HG03571 (cell line): ENCODE measurements at regions not wholly inside any gene's neighbourhood (a gene's known extent, or its start where the extent isn't known, plus 50 kb on each side); places are given as distances from the start of the nearest gene placed in this dataset.
"Not testable (repeated sequence)": the region's sequence is repeated elsewhere in the genome, so short reads cannot be mapped to it uniquely, and the experiment has no call there.

ENCODE experiments used
- ATAC-seq: cut with Tn5 transposase; IDR thresholded peaks from one replicate; pipeline ENCODE4 v1.9.1; 2021; ENCODE audit not compliant: unreplicated experiment

DNA sequence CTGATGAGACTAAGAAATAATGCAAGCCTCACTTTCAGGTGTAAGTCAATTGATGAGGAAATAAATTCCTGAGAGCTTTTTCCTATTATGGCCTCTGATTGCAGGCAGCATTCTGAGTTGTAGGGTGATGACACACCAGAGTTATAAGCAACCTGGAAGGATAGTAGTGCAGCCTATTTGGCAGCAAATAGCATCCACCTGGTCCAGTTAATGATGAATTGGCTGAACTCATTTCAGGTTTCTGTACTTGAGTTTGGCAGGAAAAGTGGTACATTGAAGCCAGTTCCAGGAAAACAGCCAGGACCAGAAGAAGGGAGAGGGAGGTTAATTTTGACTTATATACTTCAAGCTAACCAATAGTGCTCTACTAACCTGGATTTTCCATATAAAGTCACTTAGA is 316.8 kb downstream of the NAF1 start:
- no peak for ATAC-seq

DNA sequence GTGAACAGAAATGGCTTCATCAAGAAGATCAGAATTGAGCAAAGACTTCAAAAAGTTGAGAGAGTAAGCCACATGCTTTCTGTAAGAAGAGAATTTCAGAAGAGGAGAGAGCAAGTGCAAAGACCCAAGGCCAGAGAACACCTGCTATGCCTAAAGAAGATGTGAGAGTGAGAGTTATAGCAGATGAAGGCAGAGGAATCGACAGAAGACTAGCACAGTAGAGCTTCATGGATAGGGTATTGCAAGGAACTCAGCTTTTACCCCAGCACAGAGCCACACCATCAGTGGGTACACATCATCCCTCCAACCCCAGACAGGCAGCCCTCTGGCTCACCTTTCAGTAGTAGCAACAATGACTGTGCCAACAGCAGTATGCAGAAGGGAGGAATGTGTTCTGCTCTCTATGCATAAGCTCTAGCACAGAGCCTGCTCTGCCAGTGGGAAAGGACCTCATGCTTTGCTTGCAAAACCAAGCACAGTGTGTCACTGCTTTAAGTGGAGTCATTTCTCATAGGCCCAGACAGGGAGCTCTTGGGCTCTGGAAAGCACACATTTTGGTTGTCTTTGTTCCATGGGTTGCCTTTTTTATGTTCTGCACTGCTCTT is 318.6 kb downstream of the NAF1 start:
- ATAC-seq = no peak

DNA sequence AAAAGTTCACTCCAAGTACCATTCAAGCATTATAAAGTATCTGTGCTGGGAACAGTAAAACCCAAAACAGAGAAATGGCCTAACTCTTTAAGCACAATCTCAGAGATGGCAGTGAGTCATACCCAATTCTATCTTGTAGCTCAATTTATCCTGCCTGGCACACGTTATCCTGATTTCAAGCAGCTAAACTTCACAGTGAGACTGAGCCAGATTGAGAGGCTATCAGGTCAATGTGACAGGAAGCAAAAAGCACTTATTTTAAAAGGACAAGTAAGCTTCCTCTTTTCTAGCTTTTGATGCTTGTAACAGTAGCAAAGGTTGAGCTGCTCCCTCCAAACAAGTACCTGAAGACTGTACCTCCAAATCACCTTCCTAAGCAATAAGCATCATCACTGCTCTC is 324.9 kb downstream of the NAF1 start:
- peak; percentile 76 for ATAC-seq

DNA sequence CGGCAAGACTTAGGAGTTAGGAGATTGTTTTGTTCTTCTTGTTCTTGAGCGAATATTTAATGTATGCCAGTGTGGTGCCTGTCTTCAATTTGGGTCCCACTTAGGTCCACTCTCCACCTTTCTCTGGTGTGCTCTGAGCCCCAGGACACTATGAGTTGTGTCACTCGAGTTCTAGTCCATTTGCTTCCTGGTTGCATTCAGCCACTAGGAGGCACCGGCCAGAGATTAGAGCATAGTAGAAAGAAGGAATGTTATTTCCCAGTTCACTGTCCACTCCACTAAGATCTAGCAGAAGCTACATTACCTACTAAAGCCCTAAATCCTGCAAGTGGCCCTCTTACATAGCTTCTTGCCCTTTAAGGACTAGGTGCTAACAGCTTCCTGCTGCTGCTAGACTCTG is 326.9 kb downstream of the NAF1 start:
- ATAC-seq = no peak

DNA sequence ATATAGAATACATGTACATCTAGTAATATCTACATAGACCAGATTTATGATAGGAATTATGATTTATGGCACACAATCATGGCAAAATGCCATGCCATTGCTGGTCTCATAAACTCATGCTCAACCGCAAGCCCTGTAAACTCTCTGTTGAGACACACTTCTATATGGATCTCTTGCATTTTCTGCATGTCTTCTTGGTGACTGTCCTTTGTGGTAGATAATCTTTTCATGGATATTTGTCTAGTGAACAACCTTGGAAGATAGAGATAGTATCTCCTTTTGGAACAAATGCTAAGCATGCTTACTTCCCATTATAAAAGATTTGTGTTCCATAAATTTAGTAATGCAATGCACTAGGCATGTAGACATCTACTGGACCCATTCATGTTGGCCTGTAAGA is 328.0 kb downstream of the NAF1 start:
- no peak for ATAC-seq

DNA sequence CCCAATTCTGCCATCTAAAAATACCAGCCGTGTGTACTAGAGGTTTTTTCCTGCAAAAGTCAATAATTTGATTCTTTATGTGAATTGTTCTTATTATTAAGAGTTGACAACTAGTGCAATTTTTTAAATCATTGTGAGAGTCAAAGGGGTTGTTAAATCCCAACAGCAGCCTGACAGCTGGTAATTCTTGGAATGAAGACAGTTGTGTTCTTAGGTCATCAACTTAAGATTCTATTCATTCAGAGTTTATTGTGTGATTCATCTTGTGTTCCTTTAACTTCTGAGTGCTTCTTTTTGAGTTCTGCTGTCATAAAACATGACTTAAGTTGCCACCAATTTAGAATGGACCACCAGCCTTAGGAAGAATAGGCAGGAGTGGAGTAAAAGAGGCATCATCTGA is 329.0 kb downstream of the NAF1 start:
- no peak for ATAC-seq

DNA sequence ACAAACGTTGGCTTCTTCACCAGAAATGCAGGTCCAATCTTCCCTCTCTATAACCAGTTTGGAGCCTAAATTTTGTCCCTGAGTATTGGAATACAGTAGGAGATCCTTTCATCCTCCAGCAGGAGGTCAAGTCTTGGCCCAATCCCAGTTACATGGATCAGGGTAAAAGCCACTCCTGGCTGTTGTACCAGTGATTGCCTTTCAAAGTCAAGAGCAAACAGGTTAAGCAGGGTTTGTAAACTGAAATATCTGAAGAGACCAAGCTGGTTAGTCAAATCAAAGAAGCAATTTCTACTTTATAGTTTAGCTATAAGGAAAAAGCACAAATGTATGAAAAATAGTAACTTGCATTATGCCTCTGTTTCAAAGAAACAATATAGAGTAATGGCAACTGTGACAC is 329.4 kb downstream of the NAF1 start:
- no peak for ATAC-seq

DNA sequence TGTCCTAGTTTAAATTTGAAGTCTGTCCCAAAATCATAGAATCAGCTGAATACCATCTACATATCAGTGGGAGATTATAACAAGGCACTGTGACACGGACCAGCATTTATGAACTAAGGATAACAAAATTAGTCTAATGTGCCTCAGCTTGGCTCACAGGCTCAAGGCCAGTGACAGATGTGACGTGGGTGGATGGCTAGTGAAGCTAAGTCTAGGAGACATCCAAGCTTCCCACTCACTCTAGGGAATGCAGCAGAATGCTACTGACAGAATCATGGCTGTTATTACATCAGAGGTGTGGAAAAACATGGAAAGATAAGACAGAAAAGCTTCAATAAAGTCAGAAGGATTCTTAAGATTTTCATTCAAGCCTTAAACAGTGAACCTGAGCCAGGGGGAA is 329.9 kb downstream of the NAF1 start:
- ATAC-seq = no peak

DNA sequence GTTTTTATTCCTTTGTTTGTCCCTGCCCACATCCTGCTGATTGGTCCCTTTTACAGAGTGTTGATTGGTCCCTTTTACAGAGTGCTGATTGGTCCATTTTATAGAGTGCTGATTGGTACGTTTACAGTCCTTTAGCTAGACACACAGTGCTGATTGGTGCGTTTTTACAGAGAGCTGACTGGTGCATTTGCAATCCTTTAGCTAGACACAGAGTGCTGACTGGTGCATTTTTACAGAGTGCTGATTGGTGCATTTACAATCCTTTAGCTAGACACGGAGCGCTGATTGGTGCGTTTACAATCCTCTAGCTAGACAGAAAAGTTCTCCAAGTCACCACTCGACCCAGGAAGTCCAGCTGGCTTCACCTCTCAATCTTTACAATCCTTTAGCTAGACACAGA is 330.4 kb downstream of the NAF1 start:
- ATAC-seq = not testable (repeated sequence)

DNA sequence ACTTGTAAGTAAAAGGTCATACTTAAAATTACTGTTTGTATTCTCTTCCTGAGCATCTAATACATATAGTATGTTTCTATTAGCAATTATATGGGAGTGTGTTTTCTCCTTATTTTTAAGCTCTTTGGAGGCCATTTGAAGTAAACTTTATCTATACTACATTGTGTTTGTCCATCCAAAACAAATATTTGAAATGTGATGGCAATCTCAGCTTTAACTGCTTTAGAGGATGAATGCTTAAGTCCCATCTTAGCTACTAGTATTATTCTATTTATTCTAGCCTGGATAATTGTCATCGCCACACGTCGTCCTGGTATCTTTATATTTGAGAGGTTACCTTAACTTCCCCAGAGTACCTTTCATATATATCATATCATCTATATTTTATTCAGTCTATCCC is 335.8 kb downstream of the NAF1 start:
- no peak for ATAC-seq

DNA sequence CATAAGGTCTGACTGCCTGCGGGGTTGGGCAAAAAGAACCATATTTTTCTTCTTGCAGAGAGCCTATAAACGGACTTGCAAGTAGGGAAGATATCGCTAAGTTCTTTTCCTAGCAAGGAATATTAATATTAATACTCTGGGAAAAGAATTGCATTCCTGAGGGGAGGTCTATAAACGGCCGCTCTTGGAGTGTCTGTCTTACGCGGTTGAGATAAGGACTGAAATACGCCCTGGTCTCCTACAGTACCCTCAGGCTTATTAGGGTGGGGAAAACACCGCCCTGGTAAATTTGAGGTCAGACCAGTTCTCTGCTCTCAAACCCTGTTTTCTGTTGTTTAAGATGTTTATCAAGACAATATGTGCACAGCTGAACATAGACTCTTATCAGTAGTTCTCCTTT is 349.3 kb downstream of the NAF1 start:
- not testable (repeated sequence) for ATAC-seq

DNA sequence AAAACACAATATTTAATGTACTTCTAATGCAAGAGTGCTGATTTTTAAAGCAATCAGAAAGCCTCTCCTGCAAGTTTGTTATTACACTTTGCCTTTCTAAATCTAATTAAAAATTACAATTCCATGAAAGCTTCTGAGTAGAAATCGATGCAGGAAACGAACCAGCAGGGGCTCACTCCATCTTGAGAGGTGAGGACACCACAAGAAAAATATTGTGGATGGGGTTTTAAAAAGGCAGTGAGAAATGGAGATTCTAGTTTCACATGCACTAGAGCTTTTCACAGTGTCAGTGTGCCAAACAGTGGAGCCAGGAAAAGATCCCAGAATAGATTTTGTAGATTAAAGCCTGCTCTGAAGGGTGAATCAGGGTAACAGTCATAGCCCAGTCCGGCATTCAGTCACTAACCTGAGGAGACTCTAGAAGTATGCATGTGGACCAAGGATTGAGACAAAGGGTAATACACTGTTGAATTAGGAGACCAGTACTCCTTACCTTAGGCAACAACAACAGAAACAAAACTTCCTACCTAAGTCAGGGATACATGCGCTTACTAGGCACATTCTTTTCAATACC is 362.3 kb downstream of the NAF1 start:
- no peak for ATAC-seq

DNA sequence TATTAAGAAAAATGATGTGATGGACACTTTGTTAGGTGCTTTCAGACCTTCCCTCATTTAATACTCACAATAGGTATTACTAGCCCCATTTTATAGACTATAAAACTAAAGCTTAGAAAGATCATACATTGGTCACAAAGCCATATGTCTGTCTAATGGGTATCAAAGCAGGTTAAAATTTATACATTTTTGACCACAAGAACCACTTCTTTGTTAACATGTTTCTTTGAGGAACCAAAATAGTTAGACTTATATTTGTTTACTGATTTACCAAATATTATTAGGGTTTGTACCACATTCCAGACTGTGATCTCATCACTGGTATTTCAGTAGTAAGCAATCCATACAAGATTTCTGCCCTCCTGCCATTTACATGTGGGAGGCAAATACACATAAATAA is 363.3 kb downstream of the NAF1 start:
- ATAC-seq = peak; percentile 96

DNA sequence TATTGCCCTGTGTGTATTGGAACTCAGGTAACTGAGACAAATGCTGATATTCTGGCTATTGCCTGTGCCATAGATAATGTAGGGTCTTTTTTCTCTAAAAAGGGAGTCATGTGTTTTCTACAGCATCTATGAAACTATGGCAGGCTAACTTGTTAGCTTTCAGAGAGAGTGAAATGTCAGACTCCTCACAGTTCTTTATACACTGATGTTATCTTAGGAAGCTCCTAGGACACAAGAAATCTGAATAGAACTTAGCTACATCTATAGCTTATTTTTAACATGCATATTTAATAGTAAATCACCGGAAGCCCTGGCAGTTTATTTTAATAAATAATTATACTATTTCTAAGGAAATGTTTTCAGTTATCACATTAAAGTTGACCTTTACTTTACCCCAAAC is 369.6 kb downstream of the NAF1 start:
- ATAC-seq = no peak

DNA sequence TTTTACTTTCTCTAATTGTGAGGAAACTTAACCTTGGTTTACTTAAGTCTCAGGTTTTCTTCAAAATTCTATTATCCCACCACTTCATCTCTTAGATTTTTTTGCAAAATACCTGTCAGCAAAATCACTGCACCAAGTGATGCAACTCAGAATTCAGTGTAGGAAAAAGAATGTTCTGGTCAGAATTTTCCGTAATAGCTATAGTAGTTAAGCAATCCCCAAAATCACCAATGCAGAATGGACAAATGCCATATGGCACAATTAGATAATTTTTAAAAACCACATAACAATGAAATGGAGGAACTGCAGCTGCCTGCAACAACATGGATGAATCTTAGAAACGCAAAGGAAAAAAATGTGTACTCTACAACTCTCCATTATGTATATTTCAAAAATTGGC is 373.1 kb downstream of the NAF1 start:
- ATAC-seq = no peak

DNA sequence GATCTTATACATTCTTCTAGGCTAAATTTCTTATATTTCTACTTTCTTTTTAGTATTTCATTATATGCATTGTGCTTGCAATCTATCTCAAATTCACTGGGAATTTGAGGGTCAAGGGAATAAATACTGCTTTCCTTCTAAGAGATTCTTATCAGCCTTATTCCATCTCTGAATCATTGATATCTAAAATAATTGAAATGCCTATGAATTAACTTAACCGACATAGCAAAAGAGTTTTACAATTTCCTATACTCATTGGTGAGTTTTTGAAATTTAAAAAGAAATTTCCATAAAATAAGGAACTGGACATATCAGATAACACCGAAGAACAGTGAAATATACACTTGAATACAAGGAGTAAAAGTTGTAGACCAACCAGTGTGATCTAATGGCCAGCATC is 373.7 kb downstream of the NAF1 start:
- no peak for ATAC-seq

DNA sequence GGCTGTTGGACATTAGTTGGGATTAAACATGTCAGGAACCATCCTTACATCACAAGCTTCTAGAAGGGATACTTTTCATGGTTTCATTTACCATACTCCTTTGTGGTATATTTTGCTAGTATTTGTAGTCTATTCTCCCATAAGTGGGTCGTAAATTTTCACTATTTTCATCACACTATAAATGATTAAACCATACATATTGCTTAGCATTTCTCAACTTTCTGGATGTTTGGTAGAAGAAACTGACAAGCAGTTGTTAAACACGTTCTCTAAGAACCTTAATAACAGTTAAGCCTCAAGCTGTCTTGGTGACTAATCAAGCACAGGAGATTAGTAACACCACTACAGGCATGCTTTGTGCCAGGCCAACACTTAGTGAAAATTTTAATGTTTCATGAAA is 375.5 kb downstream of the NAF1 start:
- no peak for ATAC-seq

DNA sequence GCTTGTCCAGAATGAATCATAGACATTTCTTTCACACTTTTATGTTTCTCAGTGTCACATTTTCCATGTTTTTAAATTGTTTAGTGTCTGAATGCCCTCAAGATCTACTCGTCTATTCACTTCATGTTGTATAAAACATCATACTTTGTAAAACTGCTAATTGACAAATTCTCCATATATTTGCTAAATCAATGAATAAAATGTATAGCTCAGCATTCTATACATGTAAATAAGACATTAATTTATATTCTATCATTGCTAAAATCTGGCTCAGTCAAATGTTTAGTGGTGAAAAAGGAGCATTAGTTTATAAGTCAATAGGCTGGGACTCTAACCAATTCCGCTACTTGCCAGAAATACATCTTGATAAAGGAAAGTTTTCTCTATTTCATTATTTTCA is 379.6 kb downstream of the NAF1 start:
- ATAC-seq = no peak

DNA sequence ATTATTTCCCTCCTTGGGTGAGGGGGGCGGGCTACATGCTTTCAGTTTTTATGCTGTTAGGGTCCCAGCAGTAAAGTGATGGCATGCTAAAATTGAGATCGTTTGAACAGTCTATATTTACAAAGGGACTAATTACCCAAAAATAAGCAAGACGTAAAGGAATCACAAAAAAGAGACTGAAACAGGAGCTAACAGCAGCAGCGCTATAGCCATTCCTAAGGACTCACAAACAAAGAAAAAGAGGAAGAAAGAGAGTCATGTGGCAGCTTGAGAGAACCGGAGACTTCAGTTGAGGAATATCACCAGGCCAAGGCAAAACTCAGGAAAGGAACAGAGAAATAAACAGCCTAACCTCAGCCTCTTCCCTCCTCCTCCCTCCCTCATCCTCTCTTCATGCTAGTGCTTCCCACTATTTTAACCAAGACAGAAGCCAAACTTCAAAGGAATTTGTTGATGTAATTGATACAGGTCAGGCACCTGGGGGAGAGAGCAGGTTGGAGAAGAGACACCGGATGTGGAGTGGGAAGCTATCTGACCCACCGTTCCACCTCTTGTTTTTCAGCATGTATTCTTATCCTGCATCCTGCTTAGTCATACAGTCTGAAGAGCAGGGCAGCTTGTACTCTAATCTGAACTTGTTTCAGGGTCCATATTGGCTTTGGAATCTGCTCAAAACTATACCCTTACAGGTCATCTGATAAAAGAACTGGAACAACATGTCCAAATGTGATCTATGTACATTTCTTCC is 383.7 kb downstream of the NAF1 start:
- ATAC-seq = no peak

DNA sequence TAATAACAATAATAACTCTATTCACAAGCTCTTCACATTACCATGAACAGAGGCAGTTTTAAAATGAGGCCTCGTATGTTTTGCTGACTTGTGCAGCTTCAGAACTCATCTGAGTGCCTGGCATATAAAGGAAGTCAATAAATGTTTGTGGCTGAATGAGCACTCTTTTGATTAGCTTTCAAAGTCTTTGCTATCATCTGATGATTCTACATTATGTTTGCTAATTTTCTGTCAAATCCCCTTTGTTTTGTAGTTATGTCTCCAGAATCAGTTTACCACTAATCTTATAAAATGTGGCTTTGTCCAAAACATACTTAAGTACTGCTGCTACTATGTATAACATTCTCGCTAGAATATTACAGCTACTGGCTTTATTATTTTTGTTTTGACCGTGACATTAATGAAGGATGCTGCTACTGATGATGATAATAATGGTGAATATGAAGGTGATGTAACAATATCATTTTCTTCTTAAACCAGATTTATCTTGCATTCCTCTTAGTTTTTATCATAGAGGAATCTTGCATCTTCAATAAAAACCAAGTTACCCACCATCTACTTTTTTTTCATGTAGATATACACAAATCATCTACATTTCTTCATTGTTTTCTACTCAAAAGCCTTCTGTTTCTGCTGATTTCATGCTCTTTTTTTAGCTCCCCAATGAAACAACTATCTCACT is 384.5 kb downstream of the NAF1 start:
- ATAC-seq = no peak

DNA sequence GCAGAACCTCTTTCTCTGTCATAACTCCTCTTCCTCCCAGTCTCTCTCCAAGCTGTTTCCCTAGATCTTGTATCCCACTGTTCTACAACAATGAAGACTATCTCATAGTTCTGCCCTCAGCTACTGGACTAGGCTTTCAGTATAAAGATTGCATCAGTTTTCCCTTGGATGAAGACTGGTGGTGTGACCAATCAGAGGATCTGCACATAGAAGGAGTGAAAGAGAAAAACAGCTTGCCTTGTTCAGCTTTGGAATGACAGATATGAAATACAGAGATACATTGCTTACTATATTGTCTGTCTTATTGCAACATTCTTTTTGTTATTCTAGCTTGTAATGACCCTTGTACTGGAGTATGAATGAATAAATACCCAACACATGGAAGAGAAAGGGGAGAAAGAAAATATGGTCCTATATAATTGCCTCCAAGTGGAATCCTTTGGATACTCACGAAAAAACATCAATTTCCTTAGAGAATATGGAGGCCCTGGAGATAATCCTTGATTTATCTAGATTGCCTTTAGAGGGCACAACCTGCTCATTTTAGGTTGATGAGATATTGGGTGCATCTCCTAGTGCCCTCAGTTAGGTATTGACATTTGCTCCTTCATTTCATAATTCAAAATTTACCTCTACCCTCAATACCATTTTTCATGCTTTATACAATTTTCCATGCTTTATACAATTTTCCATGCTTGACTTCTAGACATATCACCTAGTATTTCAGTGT is 395.8 kb downstream of the NAF1 start:
- no peak for ATAC-seq
